SKM-1 treated with dmso at 0.1 percent for 144 hours (cell line): ENCODE measurements at regions not wholly inside any gene's neighbourhood (a gene's known extent, or its start where the extent isn't known, plus 50 kb on each side); places are given as distances from the start of the nearest gene placed in this dataset.

Experiments used
- DNase-seq: peaks from one replicate; lab custom pipeline; 2025; ENCODE audit not compliant: unreplicated experiment; lab: John Stamatoyannopoulos, UW

GRCh38 chr11:28571371-28571770, 463.2 kb downstream of the METTL15 start:
- DNase-seq = no peak

DNA sequence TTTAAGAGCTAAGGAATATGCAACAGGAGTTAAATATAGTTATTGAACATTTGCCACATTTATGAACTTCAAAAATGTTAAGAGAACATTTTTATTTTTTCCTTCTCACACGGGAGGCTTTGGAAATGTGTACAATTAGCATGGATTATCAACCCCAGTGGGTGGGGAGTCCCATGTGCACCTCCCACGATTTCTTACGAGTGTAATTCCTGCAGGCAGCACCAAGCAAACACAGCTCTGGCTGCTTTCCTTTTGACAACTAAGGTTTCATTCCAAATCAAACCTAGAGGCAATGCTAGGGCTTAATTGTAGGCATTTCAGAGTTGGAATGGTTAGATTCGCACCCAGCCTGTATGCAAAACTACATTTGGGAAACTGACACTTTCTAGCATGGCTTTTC, 460.9 kb downstream of the METTL15 start:
- DNase-seq = no peak

DNA sequence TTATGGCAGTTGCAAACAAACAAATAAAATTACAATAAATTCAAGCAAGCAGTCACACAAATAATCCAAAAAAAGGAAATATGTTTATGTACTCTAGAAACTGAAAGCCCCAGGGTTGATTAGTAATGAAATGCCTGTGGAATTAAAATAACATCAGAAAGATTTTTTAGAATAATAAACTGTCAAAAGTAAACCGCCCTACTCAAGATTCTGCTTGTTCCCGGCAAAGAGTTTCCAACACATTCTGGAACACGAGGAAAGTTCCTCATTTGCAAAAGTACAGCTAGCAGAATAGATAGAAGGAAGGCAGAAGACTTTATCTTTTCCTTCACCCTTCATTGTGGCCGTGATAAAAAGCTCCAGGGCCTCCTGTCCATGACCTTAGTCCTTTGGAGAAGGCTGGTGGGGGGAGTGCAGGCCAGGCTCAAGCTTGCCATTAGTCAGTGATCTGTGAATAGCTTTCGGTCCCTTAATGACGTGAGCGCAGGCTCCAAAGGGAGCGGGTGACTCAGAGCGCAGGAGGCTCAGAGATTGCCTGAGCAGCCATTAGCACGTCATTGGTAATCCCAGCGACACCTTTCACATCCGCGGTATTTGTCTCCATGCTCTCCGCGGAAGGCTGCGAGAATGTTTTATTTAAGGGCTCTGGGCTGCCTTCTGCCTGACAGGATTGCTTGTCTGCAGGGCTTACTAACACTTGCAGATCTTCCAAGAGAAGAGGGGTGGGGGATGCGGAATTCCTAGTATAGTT, 458.3 kb downstream of the METTL15 start:
- no peak for DNase-seq

DNA sequence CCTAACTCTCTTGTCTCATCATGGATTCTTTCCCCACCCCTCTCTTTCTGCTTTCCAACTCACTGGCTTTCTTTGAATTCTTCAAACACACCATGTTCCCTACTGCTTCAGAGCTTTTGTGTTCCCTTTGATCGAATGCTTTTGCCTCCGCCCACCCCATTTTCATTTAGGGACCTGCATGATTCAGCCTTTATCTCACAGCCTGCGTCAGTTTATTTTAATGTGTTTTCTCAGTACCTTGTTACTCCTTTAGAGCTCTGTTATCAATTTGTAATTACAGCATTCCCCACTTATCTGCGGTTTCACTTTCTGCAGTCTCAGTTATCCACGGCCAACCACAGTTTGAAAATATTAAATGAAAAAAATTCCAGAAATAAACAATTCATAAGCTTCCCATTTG, 451.3 kb downstream of the METTL15 start:
- DNase-seq = no peak

DNA sequence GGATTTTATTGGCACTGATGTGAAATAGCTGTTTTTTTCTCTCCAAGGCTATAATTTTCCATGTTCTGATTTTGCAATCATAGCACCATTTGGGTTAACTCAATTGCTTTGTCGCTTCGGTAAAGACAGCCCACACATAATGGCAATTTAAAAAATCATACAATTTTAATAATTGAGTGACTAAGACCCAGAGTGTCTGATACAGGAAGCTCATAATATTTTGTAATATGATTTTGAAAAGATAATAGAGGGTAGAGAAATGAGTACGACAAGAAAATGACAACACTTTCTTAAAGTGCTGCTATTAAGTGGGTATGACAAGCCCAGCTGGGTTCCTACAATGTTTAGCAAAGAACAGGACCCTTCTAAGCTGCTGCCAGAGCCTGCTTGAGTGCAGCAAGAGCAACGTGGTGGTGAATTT, 439.1 kb downstream of the METTL15 start:
- no peak for DNase-seq

DNA sequence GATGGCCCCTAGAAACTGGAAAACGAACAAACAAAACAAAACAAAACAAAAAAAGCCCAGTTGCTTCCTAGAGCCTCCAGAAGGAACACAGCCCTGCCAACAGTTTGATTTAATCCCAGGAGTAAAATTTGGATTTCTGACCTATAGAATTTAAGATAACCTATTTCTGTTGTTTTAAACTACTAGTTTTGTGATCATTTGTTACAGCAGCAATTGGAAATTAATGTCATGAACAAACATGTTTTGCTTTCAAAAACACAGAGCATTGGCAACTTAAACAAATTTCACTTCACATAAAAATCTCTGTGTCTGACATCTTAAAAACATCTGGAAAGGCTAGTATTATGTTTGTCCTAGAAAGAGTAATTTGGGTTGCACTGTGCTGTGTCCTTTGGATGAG, 437.3 kb downstream of the METTL15 start:
- DNase-seq = no peak

DNA sequence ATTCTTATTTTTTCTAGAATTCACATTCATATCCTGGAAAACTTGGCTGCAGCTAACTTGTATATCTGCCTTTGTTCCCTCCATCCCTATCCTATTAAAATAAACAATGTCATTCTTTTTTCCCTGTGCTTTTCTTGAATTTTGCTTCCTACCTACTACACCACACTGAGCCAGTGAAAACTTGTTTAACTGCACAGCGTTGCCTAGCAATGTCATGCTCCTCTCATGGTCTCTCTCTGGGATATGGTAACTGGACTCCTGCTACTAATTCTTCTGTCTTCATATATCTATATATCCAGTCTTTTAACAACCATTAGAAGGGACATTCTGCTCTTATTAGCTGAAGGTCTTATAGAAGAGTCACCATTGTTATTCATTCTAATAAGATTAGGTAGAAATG, 434.4 kb downstream of the METTL15 start:
- no peak for DNase-seq

DNA sequence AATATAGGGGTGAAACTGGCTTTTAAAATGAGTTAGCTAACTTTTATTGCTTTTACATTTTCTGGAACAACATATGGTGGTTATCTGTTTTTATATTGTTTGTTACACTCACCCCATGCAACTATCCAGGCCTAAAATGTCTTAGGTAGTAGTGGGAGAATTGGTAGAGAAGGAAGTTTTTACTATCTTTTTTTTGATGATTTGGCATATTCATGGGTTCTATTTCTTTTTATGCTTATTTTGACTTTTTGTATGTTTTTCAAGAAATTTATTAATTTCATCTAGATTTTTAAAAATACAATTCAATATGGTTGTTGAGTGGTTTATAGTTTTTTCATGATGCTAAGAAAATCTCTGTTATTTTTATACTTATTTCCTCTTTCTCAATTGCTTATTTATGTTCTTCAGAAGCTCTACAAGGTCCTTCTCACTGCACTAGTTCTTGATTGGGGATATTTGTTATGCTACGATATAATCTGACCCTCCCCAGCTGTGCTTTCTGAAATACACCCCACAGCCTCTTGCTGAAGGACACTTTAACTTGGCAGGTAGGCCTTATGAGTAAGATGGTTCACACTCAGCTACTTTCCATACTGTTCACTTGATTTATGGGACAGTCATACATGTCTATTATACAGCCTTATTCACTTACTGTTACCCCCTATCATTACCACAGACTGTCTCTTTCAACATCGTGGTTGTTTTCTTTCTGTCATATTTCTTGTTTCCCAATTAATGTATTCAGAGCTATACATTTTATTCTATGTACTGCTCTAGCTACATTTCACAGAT, 431.2 kb downstream of the METTL15 start:
- DNase-seq = no peak

GRCh38 chr11:28537822-28538221, 429.6 kb downstream of the METTL15 start:
- DNase-seq = no peak

DNA sequence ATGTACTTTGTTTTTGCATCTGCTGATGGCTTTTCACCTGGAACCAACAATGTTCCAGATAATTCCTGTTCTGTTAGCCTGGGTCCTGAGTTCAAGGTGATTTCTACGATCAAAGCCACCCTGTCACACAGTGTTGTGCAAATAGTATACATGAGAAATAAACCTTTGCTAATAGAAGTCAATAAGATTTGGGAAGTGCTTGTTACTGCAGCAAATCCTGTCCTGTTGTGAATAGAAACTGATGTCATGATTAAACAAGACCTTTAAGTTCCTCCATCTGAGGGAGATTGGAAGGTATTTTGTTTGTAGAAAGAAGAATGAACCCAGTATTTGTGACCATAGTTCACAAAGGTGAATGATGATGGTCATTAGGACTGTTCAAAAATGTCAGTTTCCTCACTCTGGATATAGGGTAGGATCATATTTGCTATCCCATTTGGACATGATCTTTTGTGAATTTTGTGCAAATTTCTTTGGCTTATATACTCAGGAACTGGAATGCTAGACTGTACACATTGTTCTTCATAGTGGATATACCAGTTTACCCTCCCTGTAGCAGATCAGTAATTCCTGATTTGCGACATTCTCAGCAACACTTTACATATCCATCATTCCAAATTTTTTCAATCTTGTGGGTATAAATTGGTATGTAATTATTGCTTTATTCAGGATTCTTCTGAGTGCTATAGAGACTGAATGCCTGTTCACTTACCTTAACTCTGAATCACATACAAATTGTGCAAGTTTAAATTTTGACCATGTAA, 428.5 kb downstream of the METTL15 start:
- DNase-seq = no peak

GRCh38 chr11:28535677-28536076, 427.5 kb downstream of the METTL15 start:
- DNase-seq = no peak

- peak; percentile 14 for DNase-seq
Measured at GRCh38 chr11:28529540-28530410, 421.6 kb downstream of the METTL15 start.

DNA sequence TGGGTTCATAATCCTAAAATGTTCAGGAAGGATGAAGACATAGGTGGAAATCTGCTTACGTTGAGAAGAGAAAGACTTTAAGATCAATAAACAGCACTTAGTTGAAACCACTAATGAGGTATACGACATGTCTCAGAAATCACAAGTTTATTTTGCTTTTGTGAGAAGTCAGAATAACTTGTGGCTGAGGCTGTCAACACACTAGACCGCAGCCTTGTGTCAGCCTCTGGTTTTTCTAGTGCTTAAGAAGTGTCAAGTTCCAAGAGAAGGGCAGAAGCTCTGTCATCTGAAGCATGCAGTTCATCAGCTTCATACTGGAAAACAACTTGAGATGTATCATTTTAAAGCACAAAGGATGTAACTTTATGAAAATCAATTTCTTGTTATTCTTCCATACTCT, 420.9 kb downstream of the METTL15 start:
- DNase-seq = no peak

- DNase-seq = no peak
Measured at GRCh38 chr11:28528217-28528616, 420.0 kb downstream of the METTL15 start.

- DNase-seq = no peak
Measured at GRCh38 chr11:28526406-28526751, 418.2 kb downstream of the METTL15 start.

GRCh38 chr11:28525636-28526405, 417.6 kb downstream of the METTL15 start:
- DNase-seq = no peak

- DNase-seq = no peak
Measured at GRCh38 chr11:28524098-28524497, 415.9 kb downstream of the METTL15 start.

DNA sequence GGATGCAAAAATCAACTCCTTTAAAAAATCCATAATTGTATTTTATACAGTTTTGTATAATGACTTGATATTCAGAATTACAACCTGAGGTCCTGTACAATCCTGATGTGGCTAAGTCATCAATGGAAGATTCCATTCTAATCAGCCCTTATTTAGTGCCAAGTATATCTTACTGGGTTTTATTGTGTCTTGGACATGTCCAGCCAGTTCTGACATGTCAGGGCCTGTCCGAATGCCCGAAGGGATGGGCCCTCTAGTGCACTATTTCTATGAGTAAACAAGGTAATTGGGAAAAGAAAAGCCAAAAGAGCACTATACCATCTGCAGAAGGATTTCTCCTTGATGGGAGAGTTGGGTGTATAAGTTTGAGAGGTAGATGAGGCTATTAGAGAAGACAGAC, 412.9 kb downstream of the METTL15 start:
- no peak for DNase-seq

- no peak for DNase-seq
Measured at GRCh38 chr11:28520291-28520690, 412.1 kb downstream of the METTL15 start.

- DNase-seq = no peak
Measured at GRCh38 chr11:28518825-28519224, 410.6 kb downstream of the METTL15 start.
